ENCODE measurements at regions not wholly inside any gene's neighbourhood (a gene's known extent, or its start where the extent isn't known, plus 50 kb on each side); places are given as distances from the start of the nearest gene placed in this dataset.

DNA sequence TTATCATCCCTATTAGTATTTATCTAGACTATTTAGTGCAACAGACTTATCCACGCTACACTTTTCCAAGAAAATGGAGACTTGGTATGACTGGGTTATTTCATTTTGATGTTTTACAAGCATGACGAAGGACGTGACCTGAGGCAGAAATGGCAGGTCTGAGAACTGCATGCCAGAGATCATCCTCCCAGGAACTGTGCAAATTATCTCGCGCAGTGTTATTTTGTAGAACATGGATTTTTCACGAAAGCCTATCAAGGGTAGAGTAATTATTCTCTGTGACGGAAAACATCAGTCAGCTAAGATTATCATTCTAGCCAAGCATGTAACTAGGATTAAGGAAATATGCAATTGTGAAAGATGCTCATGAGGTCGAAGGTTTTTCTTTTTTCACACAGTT, 361.5 kb upstream of the AJAP1 start:
- no peaks in the 10 kb centered on the region for H3K27me3 ChIP-seq
- TF ChIP-seq, protein P1, sequence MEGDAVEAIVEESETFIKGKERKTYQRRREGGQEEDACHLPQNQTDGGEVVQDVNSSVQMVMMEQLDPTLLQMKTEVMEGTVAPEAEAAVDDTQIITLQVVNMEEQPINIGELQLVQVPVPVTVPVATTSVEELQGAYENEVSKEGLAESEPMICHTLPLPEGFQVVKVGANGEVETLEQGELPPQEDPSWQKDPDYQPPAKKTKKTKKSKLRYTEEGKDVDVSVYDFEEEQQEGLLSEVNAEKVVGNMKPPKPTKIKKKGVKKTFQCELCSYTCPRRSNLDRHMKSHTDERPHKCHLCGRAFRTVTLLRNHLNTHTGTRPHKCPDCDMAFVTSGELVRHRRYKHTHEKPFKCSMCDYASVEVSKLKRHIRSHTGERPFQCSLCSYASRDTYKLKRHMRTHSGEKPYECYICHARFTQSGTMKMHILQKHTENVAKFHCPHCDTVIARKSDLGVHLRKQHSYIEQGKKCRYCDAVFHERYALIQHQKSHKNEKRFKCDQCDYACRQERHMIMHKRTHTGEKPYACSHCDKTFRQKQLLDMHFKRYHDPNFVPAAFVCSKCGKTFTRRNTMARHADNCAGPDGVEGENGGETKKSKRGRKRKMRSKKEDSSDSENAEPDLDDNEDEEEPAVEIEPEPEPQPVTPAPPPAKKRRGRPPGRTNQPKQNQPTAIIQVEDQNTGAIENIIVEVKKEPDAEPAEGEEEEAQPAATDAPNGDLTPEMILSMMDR (IDR thresholded peaks at IDR 0.05), result no peak
- no peaks in the 10 kb centered on the region for H3K9me3 ChIP-seq
- H3K4me3 ChIP-seq, result no peak overlapping the region
- no peaks in the 10 kb centered on the region for H3K36me3 ChIP-seq
- H3K27ac ChIP-seq, result no peak overlapping the region
- intact Hi-C loops (cut with DNase I; ENCODE audit: low total_unique reads), result no loop called here
- no peaks in the 10 kb centered on the region for H3K4me1 ChIP-seq
- no peak for DNase-seq

DNA sequence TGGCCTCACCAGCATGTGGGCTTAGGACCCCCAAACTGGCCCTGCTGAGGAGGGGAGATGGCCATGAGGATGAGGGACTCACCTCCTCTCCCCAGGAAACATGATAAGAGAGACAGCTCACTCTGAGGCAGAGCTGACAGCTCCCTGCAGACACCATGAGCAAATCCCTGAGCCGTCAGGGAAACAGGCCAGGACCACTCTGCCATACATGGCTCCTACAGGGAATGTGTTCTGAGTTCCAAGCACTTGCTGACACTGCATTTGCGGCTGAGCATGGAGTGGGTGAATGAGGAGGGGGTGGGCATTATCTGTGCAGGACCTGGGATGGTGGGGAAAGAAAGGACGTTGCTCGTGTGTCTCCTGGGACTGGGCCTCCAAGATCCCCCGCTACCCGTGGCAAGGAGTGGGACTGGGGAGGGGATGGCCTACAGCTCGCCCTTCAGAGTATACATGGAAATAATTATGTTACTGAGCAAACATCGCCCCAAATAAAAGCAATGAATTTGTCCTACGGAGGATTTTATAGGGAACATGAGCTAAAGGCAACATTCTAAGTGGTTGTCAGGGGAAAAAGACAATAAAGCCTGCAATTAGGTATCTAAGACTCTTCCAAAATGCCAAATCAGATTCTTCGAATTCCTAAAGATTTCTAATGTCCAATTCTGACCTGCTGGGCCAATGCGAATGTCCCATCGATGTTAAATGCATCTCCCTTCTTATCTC, 355.9 kb upstream of the AJAP1 start:
- no peak for DNase-seq
- H3K27me3 ChIP-seq, result no peaks in the 10 kb centered on the region
- no peak overlapping the region for H3K27ac ChIP-seq
- no peaks in the 10 kb centered on the region for H3K36me3 ChIP-seq
- H3K4me1 ChIP-seq, result no peaks in the 10 kb centered on the region
- TF ChIP-seq, protein P1 (IDR thresholded peaks at IDR 0.05), result no peak
- peaks cover 0 to 6% (median 5%) of the 10 kb centered on the region in 3 donors for H3K9me3 ChIP-seq
- intact Hi-C loops (cut with DNase I; ENCODE audit: low total_unique reads), result no loop called here
- H3K4me3 ChIP-seq, result no peak overlapping the region

DNA sequence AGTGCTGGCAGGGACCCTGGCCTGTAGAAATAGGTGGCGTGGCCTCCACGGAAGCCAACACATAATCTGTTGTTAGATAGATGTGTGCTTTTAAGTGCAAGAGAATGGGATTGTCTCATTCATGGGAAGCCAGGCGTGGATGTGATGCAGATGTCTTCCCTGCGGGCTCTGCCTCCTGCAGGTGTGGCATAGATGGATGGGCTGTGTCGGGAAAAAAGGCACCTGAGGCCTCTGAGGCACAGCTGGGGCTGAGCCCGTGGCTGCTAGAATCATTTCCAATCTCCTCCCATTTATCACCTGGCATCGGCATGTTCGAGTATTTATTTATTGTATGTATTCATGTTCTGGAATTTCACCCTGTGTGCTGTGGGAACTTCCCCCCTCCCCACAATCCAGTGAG, 353.4 kb upstream of the AJAP1 start:
- no peak overlapping the region for H3K4me3 ChIP-seq
- no peak overlapping the region for H3K27ac ChIP-seq
- H3K36me3 ChIP-seq, result no peaks in the 10 kb centered on the region
- TF ChIP-seq, protein P1 (IDR thresholded peaks at IDR 0.05), result no peak
- DNase-seq, result no peak
- peaks cover 0 to 6% (median 5%) of the 10 kb centered on the region in 3 donors for H3K9me3 ChIP-seq
- no peaks in the 10 kb centered on the region for H3K4me1 ChIP-seq
- peaks cover 0 to 5% of the 10 kb centered on the region in 2 donors for H3K27me3 ChIP-seq
- intact Hi-C loops (cut with DNase I; ENCODE audit: low total_unique reads), result no loop called here

DNA sequence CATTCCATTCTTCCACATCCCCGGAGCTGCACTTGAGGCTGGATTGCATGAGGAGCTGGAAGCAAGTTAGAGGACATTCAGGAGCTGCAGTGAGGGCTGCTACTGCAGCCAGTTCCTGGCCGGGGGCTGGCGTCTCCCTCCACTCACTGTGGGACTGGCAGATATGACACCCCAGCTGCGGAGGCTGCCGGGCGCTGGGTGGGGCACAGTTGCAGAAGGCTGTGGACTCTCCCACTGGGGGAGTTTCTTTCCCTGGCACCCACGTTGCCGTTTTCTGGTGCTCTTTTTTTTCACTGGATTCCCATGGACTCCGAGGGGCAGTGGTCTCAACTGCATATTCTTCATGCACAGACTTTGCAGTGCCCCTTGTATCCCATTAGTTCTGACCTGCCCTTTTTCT, 351.1 kb upstream of the AJAP1 start:
- intact Hi-C loops (cut with DNase I; ENCODE audit: low total_unique reads), result no loop called here
- Histone ChIP-seq H3K27me3 (peaks cover 0 to 5% of the 10 kb centered on the region in 2 donors), H3K27ac (no peak overlapping the region), H3K4me3 (no peak overlapping the region), H3K9me3 (peaks cover 0 to 6% (median 5%) of the 10 kb centered on the region in 3 donors), H3K36me3 (no peaks in the 10 kb centered on the region), H3K4me1 (no peaks in the 10 kb centered on the region)
- TF ChIP-seq, protein P1 (IDR thresholded peaks at IDR 0.05), result no peak
- DNase-seq, result no peak

DNA sequence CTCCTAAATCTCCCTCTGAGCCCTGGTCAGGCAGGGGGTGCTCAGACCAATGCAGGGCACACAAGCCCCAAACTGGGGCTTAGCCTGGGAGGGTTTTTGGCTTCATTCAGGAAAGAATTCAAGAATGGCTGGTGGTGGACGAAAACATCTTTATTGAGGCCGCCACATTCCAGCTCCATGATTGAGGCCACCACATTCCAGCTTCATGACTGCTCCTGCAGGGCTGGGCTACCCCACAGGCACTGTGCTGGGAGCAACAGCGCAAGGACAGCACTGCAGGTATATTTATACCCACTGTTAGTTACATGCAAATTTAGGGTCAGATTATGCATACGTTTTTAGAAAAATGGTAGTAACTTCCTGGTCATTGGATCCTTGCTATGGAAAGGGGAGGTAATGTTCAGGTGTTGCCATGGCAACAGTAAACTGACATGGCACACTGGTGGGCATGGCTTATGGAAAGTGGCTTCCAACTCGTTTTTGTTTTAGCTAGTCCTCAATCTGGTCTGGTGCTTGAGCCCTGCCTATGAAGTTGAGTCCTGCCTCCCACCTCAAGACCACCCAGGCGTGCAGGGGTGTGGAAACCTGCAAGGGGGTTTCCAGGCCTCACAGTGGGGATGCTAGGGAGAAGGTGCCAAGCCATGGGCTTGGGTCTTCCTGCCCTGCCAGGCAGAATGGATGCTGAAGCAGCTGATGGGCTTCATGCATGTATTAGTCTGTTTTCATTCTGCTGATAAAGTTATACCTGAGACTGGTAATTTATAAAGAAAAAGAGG, 348.7 kb upstream of the AJAP1 start:
- no peaks in the 10 kb centered on the region for H3K4me1 ChIP-seq
- intact Hi-C loops (cut with DNase I; ENCODE audit: low total_unique reads), result no loop called here
- no peaks in the 10 kb centered on the region for H3K36me3 ChIP-seq
- TF ChIP-seq, protein P1 (IDR thresholded peaks at IDR 0.05), result no peak
- no peak for DNase-seq
- peaks cover 0 to 6% (median 5%) of the 10 kb centered on the region in 3 donors for H3K9me3 ChIP-seq
- no peak overlapping the region for H3K27ac ChIP-seq
- peaks cover 0 to 5% of the 10 kb centered on the region in 2 donors for H3K27me3 ChIP-seq
- no peak overlapping the region for H3K4me3 ChIP-seq

Measured in tibial artery (tissue), 4 donors.